ENCODE measurements at regions not wholly inside any gene's neighbourhood (a gene's known extent, or its start where the extent isn't known, plus 50 kb on each side); places are given as distances from the start of the nearest gene placed in this dataset.

DNA sequence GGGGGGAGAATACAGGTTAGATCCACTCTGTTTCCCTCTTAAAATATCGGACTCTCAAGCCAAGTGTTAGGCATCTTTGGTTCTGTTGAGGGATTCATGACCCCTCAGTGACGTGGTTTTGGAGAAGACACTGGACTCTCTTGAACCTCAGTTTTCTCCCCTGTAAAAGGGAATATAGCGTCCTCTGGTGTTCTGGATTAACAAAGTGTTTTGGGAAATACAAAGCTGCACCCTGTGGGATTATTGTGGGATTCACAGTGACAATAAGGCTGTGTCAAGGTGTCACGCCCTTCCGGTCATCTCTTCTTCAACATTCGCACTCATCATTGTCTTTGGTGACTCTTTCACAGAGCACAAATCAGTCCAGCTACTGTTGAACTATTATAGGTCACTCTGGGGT is 139.0 kb downstream of the IRX1 start:
- TF ChIP-seq, protein P1, sequence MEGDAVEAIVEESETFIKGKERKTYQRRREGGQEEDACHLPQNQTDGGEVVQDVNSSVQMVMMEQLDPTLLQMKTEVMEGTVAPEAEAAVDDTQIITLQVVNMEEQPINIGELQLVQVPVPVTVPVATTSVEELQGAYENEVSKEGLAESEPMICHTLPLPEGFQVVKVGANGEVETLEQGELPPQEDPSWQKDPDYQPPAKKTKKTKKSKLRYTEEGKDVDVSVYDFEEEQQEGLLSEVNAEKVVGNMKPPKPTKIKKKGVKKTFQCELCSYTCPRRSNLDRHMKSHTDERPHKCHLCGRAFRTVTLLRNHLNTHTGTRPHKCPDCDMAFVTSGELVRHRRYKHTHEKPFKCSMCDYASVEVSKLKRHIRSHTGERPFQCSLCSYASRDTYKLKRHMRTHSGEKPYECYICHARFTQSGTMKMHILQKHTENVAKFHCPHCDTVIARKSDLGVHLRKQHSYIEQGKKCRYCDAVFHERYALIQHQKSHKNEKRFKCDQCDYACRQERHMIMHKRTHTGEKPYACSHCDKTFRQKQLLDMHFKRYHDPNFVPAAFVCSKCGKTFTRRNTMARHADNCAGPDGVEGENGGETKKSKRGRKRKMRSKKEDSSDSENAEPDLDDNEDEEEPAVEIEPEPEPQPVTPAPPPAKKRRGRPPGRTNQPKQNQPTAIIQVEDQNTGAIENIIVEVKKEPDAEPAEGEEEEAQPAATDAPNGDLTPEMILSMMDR (IDR thresholded peaks at IDR 0.05), result no peak
- no peak for TF ChIP-seq POLR2A (IDR thresholded peaks at IDR 0.05)

All from Peyer's patch (tissue), 4 donors.